CD4-positive, alpha-beta T cell treated with Interleukin-6 for 4 hours (primary cell): ENCODE measurements at regions not wholly inside any gene's neighbourhood (a gene's known extent, or its start where the extent isn't known, plus 50 kb on each side); places are given as distances from the start of the nearest gene placed in this dataset.

Source experiments
- DNase-seq: peaks from one replicate; pipeline ENCODE4 v3.0.0-alpha.2; 2020; ENCODE audit warnings: mixed read lengths

GRCh38 chr13:79806821-79807220 is 325.9 kb downstream of the NDFIP2 start:
- no peak for DNase-seq

- DNase-seq = no peak
Measured at GRCh38 chr13:79805317-79805716, 324.4 kb downstream of the NDFIP2 start.

- DNase-seq = no peak
Measured at GRCh38 chr13:79803989-79804388, 323.0 kb downstream of the NDFIP2 start.

GRCh38 chr13:79803296-79803695 is 322.3 kb downstream of the NDFIP2 start:
- no peak for DNase-seq

- DNase-seq = no peak
Measured at GRCh38 chr13:79802389-79803085, 321.6 kb downstream of the NDFIP2 start.

- no peak for DNase-seq
Measured at GRCh38 chr13:79799059-79799867, 318.3 kb downstream of the NDFIP2 start.

- no peak for DNase-seq
Measured at GRCh38 chr13:79796136-79796535, 315.2 kb downstream of the NDFIP2 start.

GRCh38 chr13:79794931-79795330 is 314.0 kb downstream of the NDFIP2 start:
- no peak for DNase-seq

- DNase-seq = no peak
Measured at GRCh38 chr13:79792716-79793115, 311.8 kb downstream of the NDFIP2 start.

GRCh38 chr13:79791471-79792042 is 310.6 kb downstream of the NDFIP2 start:
- DNase-seq = no peak

- no peak for DNase-seq
Measured at GRCh38 chr13:79786176-79786575, 305.2 kb downstream of the NDFIP2 start.

- DNase-seq = no peak
Measured at GRCh38 chr13:79782541-79783205, 301.7 kb downstream of the NDFIP2 start.

- DNase-seq = no peak
Measured at GRCh38 chr13:79781829-79782540, 301.0 kb downstream of the NDFIP2 start.

GRCh38 chr13:79780240-79780639 is 299.3 kb downstream of the NDFIP2 start:
- no peak for DNase-seq

- DNase-seq = no peak
Measured at GRCh38 chr13:79779761-79780160, 298.8 kb downstream of the NDFIP2 start.

GRCh38 chr13:79778741-79779460 is 297.9 kb downstream of the NDFIP2 start:
- DNase-seq = no peak

GRCh38 chr13:79777504-79777903 is 296.5 kb downstream of the NDFIP2 start:
- no peak for DNase-seq

- DNase-seq = no peak
Measured at GRCh38 chr13:79776531-79777295, 295.8 kb downstream of the NDFIP2 start.

- no peak for DNase-seq
Measured at GRCh38 chr13:79775830-79776229, 294.9 kb downstream of the NDFIP2 start.

- no peak for DNase-seq
Measured at GRCh38 chr13:79772811-79773210, 291.9 kb downstream of the NDFIP2 start.

- DNase-seq = no peak
Measured at GRCh38 chr13:79771493-79771892, 290.5 kb downstream of the NDFIP2 start.
